ENCODE measurements at regions not wholly inside any gene's neighbourhood (a gene's known extent, or its start where the extent isn't known, plus 50 kb on each side); places are given as distances from the start of the nearest gene placed in this dataset.

GRCh38 chr6:84551797-84552196 lies 212.6 kb downstream of the TBX18 start:
- H3K36me3 ChIP-seq = no peaks in the 10 kb centered on the region
- peaks cover 0 to 11% of the 10 kb centered on the region in 2 donors for H3K4me1 ChIP-seq (ENCODE audit: control insufficient read depth in 1 of 2, low read depth in 2 of 2)
- no peak for DNase-seq (ENCODE audit: low spot score)
- H3K27ac ChIP-seq = no peak overlapping the region
- no peaks in the 10 kb centered on the region for H3K9me3 ChIP-seq
- ATAC-seq (ENCODE audit: insufficient number of reproducible peaks, low FRiP score, low read depth) = no peak
- no peaks in the 10 kb centered on the region for H3K27me3 ChIP-seq (replicated peaks; ENCODE audit: insufficient read depth)
- no peak for TF ChIP-seq CTCF (IDR thresholded peaks at IDR 0.05)
- no peak overlapping the region for H3K4me3 ChIP-seq

- no peak for TF ChIP-seq CTCF (IDR thresholded peaks at IDR 0.05)
- H3K27ac ChIP-seq = no peak overlapping the region
- no peak overlapping the region for H3K4me3 ChIP-seq
- H3K4me1 ChIP-seq (ENCODE audit: control insufficient read depth in 1 of 2, low read depth in 2 of 2) = no peaks in the 10 kb centered on the region
- DNase-seq (ENCODE audit: low spot score) (no peak), ATAC-seq (ENCODE audit: insufficient number of reproducible peaks, low FRiP score, low read depth) (no peak)
- H3K27me3 ChIP-seq (replicated peaks; ENCODE audit: insufficient read depth) = no peaks in the 10 kb centered on the region
- H3K36me3 ChIP-seq = no peaks in the 10 kb centered on the region
- H3K9me3 ChIP-seq = no peaks in the 10 kb centered on the region
These were observed 214.5 kb downstream of the TBX18 start for GRCh38 chr6:84549917-84550316.

- no peak for DNase-seq (ENCODE audit: low spot score)
- TF ChIP-seq CTCF (IDR thresholded peaks at IDR 0.05) = no peak
- Histone ChIP-seq H3K4me1 (ENCODE audit: control insufficient read depth in 1 of 2, low read depth in 2 of 2) (no peaks in the 10 kb centered on the region), H3K36me3 (no peaks in the 10 kb centered on the region), H3K27ac (no peak overlapping the region), H3K27me3 (replicated peaks; ENCODE audit: insufficient read depth) (no peaks in the 10 kb centered on the region), H3K9me3 (peaks cover 3% of the 10 kb centered on the region), H3K4me3 (no peak overlapping the region)
- no peak for ATAC-seq (ENCODE audit: insufficient number of reproducible peaks, low FRiP score, low read depth)
These were observed 217.0 kb downstream of the TBX18 start for GRCh38 chr6:84547341-84547801.

GRCh38 chr6:84546427-84546914 lies 217.9 kb downstream of the TBX18 start:
- H3K4me1 ChIP-seq (ENCODE audit: control insufficient read depth in 1 of 2, low read depth in 2 of 2) = no peaks in the 10 kb centered on the region
- no peaks in the 10 kb centered on the region for H3K36me3 ChIP-seq
- H3K4me3 ChIP-seq = no peak overlapping the region
- ATAC-seq (ENCODE audit: insufficient number of reproducible peaks, low FRiP score, low read depth) (no peak), DNase-seq (ENCODE audit: low spot score) (no peak)
- peaks cover 3% of the 10 kb centered on the region for H3K9me3 ChIP-seq
- no peaks in the 10 kb centered on the region for H3K27me3 ChIP-seq (replicated peaks; ENCODE audit: insufficient read depth)
- no peak overlapping the region for H3K27ac ChIP-seq
- no peak for TF ChIP-seq CTCF (IDR thresholded peaks at IDR 0.05)

- Histone ChIP-seq H3K27me3 (replicated peaks; ENCODE audit: insufficient read depth) (no peaks in the 10 kb centered on the region), H3K9me3 (peaks cover 3% of the 10 kb centered on the region), H3K36me3 (no peaks in the 10 kb centered on the region), H3K27ac (no peak overlapping the region), H3K4me1 (ENCODE audit: control insufficient read depth in 1 of 2, low read depth in 2 of 2) (no peaks in the 10 kb centered on the region), H3K4me3 (no peak overlapping the region)
- no peak for ATAC-seq (ENCODE audit: insufficient number of reproducible peaks, low FRiP score, low read depth)
- DNase-seq (ENCODE audit: low spot score) = no peak
- TF ChIP-seq CTCF (IDR thresholded peaks at IDR 0.05) = no peak
These were observed 225.1 kb downstream of the TBX18 start for GRCh38 chr6:84539122-84539856.

Measured in thoracic aorta (tissue), 2 donors.